Uterus (tissue), 3 donors: ENCODE measurements at regions not wholly inside any gene's neighbourhood (a gene's known extent, or its start where the extent isn't known, plus 50 kb on each side); places are given as distances from the start of the nearest gene placed in this dataset.

Experiments used
- DNase-seq, 2 donors: peaks; one replicate each; pipeline ENCODE4 v3.0.0-alpha.2; 2019 to 2020
- H3K27ac ChIP-seq, 2 donors: fragments of 200-600 bp; sonication (generic); 1 replicate in 1 of 2; 2 replicates in 1 of 2; pipeline ENCODE4 v1.5.1; 2016 to 2018
- H3K27me3 ChIP-seq, 2 donors: fragments of 200-600 bp; sonication (generic); one replicate each; pipeline ENCODE4 v1.5.1; 2018 to 2019; ENCODE audit warnings: control low read depth in 1 of 2
- H3K36me3 ChIP-seq, 2 donors: fragments of 200-600 bp; sonication (generic); one replicate each; pipeline ENCODE4 v1.5.1; 2019; ENCODE audit warnings: control low read depth in 1 of 2
- H3K4me1 ChIP-seq, 2 donors: fragments of 200-600 bp; sonication (generic); one replicate each; pipeline ENCODE4 v1.5.1; 2018 to 2019; ENCODE audit warnings: control low read depth in 1 of 2
- H3K4me3 ChIP-seq, 2 donors: fragments of 200-600 bp; sonication (generic); 1 replicate in 1 of 2; 2 replicates in 1 of 2; pipeline ENCODE4 v1.5.1; 2018 to 2019; ENCODE audit warnings: mild to moderate bottlenecking in 1 of 2
- H3K9me3 ChIP-seq, 2 donors: fragments of 200-600 bp; sonication (generic); one replicate each; pipeline ENCODE4 v1.5.1; 2019; ENCODE audit warnings: control low read depth in 1 of 2
- POLR2A ChIP-seq, 2 donors: fragments of 450-650 bp; IDR thresholded peaks; one replicate each; pipeline ENCODE4 v1.6.1; 2016; ENCODE audit warnings: antibody characterized with exemption in 2 of 2, mild to moderate bottlenecking in 1 of 2, moderate library complexity in 1 of 2
- intact Hi-C: fragments of 100-400 bp; cut with DNase I; formaldehyde crosslinking; loops from one replicate; pipeline ENCODE4 v1.15.1; 2023; ENCODE audit warnings: low total_unique reads
- TF ChIP-seq, protein P1 (sequence below), 4 experiments: fragments of 200-600 bp in 2 of 4; fragments of 450-650 bp in 2 of 4; sonication (generic) in 2 of 4; IDR thresholded peaks; one replicate each; pipeline ENCODE4 v1.5.1; 2016 to 2019; ENCODE audit warnings: antibody characterized with exemption in 4 of 4, mild to moderate bottlenecking in 2 of 4, moderate library complexity in 1 of 4
- donor health status: DM: yes; HTN: yes; CAD: no.

DNA sequence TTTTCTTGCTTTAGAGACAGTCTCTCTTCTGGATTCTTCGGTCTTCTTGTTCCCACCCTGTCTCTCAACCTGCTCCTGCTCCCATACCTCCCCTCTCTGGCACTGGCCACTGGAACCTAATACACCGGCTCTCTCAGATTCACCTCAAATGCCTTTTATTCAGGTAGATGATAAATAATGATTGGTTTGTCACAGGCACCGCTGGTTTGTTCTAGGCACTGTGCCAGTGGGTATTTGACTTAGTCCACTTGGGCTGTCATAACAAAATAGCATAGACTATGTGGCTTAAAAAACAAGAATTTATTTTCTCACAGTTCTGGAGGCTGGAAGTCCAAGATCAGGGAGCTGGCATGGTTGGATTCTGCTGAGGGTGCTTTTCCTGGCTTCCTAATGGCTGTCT is 278.2 kb upstream of the STT3B start:
- no peaks in the 10 kb centered on the region for H3K9me3 ChIP-seq
- no peak for TF ChIP-seq POLR2A (IDR thresholded peaks at IDR 0.05)
- TF ChIP-seq, protein P1, sequence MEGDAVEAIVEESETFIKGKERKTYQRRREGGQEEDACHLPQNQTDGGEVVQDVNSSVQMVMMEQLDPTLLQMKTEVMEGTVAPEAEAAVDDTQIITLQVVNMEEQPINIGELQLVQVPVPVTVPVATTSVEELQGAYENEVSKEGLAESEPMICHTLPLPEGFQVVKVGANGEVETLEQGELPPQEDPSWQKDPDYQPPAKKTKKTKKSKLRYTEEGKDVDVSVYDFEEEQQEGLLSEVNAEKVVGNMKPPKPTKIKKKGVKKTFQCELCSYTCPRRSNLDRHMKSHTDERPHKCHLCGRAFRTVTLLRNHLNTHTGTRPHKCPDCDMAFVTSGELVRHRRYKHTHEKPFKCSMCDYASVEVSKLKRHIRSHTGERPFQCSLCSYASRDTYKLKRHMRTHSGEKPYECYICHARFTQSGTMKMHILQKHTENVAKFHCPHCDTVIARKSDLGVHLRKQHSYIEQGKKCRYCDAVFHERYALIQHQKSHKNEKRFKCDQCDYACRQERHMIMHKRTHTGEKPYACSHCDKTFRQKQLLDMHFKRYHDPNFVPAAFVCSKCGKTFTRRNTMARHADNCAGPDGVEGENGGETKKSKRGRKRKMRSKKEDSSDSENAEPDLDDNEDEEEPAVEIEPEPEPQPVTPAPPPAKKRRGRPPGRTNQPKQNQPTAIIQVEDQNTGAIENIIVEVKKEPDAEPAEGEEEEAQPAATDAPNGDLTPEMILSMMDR (IDR thresholded peaks at IDR 0.05), result no peak
- H3K4me1 ChIP-seq, result no peaks in the 10 kb centered on the region
- DNase-seq, result no peak
- intact Hi-C loops, result no loop called here
- H3K36me3 ChIP-seq, result no peaks in the 10 kb centered on the region
- H3K27ac ChIP-seq, result no peak overlapping the region
- H3K27me3 ChIP-seq, result no peaks in the 10 kb centered on the region
- H3K4me3 ChIP-seq, result no peak overlapping the region

DNA sequence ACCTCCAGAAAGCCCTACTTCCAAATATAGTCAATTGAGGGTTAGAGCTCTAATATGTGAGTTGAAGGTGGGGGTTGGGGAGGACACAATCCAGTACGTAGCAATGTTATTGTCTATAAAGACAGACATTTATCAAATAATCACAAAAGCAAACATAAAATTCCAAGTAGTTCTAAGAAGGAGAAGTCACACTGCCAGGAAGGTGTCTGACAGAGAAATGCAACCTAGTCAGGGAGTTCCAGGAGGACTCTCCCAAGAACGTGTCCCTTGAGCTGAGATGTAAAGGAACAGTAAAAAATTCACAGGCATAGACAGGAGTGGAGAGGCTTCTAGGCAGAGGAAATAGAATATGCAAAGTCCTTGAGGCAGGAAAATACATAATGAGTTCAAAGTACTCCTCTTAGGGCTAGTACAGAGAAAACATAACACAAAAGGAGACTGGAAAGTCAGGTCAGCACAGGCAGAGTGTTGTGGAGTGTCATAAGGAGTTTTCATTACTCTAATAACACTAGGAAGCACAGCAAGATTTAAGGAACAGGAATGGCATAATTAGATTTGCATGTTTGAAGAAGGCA is 277.6 kb upstream of the STT3B start:
- Histone ChIP-seq H3K9me3 (no peaks in the 10 kb centered on the region), H3K4me3 (no peak overlapping the region), H3K36me3 (no peaks in the 10 kb centered on the region), H3K27ac (no peak overlapping the region), H3K27me3 (no peaks in the 10 kb centered on the region), H3K4me1 (no peaks in the 10 kb centered on the region)
- intact Hi-C loops, result no loop called here
- DNase-seq, result no peak
- no peak for TF ChIP-seq POLR2A (IDR thresholded peaks at IDR 0.05)
- TF ChIP-seq, protein P1 (IDR thresholded peaks at IDR 0.05), result no peak

DNA sequence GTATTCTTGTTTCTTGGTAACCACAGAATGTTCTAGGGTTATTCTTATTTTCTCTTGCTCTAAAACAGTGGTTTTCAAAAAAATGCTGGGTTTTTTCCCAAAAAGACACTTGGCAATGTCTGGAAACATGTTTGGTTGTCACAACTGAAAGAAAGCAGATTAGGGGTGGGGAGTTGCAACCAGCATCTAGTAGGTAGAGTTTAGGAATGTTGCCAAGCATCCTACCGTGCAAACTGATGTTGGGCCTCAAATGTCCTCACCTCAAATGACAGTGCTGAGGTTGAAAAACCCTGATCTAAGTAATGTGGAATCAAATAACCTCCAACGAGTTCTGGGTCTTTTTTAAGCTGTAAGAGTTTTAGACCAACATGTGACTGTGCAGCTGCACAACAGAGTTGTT is 270.5 kb upstream of the STT3B start:
- DNase-seq, result no peak
- intact Hi-C loops, result no loop called here
- H3K27me3 ChIP-seq, result no peaks in the 10 kb centered on the region
- H3K36me3 ChIP-seq, result no peaks in the 10 kb centered on the region
- H3K4me1 ChIP-seq, result no peaks in the 10 kb centered on the region
- TF ChIP-seq POLR2A (IDR thresholded peaks at IDR 0.05), result no peak
- TF ChIP-seq, protein P1 (IDR thresholded peaks at IDR 0.05), result no peak
- no peaks in the 10 kb centered on the region for H3K9me3 ChIP-seq
- H3K4me3 ChIP-seq, result no peak overlapping the region
- no peak overlapping the region for H3K27ac ChIP-seq

DNA sequence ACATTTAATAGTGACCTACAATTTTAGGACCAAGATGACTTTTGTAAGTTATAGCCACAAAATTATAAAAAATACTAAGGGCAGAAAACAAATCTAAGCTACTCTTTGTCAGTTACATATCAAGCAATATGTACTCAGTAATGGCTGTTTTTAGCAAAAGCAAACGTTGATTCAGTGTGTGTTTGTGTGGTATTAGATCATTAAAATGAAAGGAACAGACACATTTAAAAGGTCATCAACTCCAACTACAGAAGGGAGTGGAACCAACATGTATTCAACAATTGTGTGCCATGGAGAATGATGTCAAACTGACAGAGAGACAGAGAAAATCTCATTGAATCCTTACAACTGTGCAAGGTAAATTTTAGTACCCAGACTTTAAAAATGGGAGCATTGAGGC is 268.8 kb upstream of the STT3B start:
- DNase-seq, result no peak
- TF ChIP-seq, protein P1 (IDR thresholded peaks at IDR 0.05), result no peak
- no peak for TF ChIP-seq POLR2A (IDR thresholded peaks at IDR 0.05)
- intact Hi-C loops, result no loop called here
- no peaks in the 10 kb centered on the region for H3K36me3 ChIP-seq
- H3K9me3 ChIP-seq, result no peaks in the 10 kb centered on the region
- no peaks in the 10 kb centered on the region for H3K4me1 ChIP-seq
- H3K27ac ChIP-seq, result no peak overlapping the region
- H3K4me3 ChIP-seq, result no peak overlapping the region
- H3K27me3 ChIP-seq, result no peaks in the 10 kb centered on the region

DNA sequence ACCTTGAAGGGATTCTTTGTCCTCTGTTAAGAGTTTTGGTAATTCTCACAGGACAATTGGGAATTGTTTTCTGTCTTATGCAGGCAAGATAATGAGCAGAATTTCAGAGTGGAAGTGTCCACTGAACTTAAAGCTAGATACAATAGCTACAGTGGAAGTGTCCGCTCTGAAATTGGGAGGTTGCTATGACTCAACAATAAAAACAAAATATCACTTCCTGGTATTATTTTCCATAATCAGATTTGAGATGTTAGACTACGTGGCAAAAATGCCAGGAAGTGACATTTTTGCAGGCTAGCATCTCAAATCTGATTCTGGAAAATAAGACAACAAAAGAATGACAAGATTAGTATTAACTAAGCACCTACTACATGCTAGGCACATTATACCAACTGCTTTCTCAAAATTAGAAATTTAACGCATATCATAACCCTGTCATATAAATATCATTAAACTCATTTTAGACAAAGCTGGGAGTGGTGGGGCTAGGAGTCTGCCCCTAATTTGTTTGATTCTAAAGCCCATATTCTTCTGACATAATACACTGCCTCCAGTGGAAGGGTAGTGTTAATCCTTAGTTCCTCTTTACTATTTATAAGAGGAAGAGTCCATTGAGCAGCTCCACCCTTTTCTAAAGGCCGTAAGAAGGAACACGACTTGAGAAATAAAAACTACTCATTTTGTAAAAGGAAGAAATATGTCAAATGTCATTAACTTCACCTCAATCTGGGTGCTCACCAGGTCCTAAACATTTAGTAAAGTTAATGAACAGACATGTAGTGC is 266.9 kb upstream of the STT3B start:
- Histone ChIP-seq H3K4me1 (no peaks in the 10 kb centered on the region), H3K4me3 (no peak overlapping the region), H3K9me3 (no peaks in the 10 kb centered on the region), H3K36me3 (no peaks in the 10 kb centered on the region), H3K27me3 (no peaks in the 10 kb centered on the region), H3K27ac (no peak overlapping the region)
- TF ChIP-seq, protein P1 (IDR thresholded peaks at IDR 0.05), result no peak
- TF ChIP-seq POLR2A (IDR thresholded peaks at IDR 0.05), result no peak
- no peak for DNase-seq
- intact Hi-C loops, result no loop called here
